Upper lobe of left lung (tissue), 4 donors: ENCODE measurements at regions not wholly inside any gene's neighbourhood (a gene's known extent, or its start where the extent isn't known, plus 50 kb on each side); places are given as distances from the start of the nearest gene placed in this dataset.

Experiments
- POLR2A ChIP-seq, 4 donors: fragments of 450-650 bp; IDR thresholded peaks; one replicate each; pipeline ENCODE4 v1.5.1; 2016 to 2017; ENCODE audit warnings: antibody characterized with exemption in 4 of 4, mild to moderate bottlenecking in 2 of 4
- TF ChIP-seq, protein P1 (sequence below), 6 experiments: fragments of 450-650 bp in 4 of 6; fragments of 200-600 bp in 2 of 6; sonication (generic) in 2 of 6; IDR thresholded peaks; one replicate each; pipeline ENCODE4 v1.5.1; 2016 to 2019; ENCODE audit warnings: antibody characterized with exemption in 6 of 6

DNA sequence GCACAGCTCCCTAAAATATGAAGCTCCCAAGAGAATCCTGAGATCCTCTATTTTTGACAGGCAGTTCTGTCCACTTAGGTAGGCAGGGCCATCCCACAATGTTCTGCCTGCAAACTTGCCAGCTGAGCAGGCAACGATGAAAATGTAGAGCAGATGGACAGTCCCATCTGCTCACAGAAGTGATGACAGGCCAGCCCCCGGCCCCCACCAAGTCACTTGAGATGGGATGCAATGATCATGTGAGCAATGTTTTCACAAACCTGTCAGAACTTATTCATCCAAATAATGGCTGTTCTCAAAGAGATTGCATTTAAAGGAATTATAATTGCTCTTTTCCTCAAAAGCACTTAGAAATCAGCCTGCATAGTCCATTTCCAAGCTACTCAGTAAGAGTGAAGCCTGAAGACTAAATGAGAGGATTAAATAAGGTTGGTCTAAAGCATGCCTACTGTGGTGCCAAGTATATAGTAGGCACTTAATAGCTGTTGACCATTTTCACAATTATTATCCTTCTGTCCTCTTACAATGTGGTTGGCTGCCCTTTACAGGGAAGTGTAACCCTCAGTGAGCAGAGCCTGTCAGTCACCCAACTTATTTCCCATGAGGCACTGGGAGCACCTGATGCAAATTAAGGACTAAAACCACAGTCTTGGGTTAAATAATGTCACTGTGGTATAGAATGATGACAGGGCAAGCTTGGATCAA lies 301.2 kb downstream of the FGFR2 start:
- TF ChIP-seq, protein P1, sequence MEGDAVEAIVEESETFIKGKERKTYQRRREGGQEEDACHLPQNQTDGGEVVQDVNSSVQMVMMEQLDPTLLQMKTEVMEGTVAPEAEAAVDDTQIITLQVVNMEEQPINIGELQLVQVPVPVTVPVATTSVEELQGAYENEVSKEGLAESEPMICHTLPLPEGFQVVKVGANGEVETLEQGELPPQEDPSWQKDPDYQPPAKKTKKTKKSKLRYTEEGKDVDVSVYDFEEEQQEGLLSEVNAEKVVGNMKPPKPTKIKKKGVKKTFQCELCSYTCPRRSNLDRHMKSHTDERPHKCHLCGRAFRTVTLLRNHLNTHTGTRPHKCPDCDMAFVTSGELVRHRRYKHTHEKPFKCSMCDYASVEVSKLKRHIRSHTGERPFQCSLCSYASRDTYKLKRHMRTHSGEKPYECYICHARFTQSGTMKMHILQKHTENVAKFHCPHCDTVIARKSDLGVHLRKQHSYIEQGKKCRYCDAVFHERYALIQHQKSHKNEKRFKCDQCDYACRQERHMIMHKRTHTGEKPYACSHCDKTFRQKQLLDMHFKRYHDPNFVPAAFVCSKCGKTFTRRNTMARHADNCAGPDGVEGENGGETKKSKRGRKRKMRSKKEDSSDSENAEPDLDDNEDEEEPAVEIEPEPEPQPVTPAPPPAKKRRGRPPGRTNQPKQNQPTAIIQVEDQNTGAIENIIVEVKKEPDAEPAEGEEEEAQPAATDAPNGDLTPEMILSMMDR (IDR thresholded peaks at IDR 0.05): no peak
- TF ChIP-seq POLR2A (IDR thresholded peaks at IDR 0.05): no peak
